ENCODE measurements at regions not wholly inside any gene's neighbourhood (a gene's known extent, or its start where the extent isn't known, plus 50 kb on each side); places are given as distances from the start of the nearest gene placed in this dataset.

- TF ChIP-seq CTCF (IDR thresholded peaks at IDR 0.05; ENCODE audit: poor library complexity) (no peak), EZH2 (IDR thresholded peaks at IDR 0.05; ENCODE audit: borderline replicate concordance) (no peak), EZH2phosphoT487 (IDR thresholded peaks at IDR 0.05; ENCODE audit: low read depth, severe bottlenecking, unreplicated experiment) (no peak)
Measured at GRCh38 chr1:106721790-106722189, 334.7 kb upstream of the PRMT6 start.
